HL-60 (cell line): ENCODE measurements at regions not wholly inside any gene's neighbourhood (a gene's known extent, or its start where the extent isn't known, plus 50 kb on each side); places are given as distances from the start of the nearest gene placed in this dataset.

ENCODE experiments used
- DNase-seq, 2 experiments: peaks; one replicate each; pipeline ENCODE4 v3.0.0-alpha.2; 2010 to 2020; ENCODE audit warnings: low read depth in 1 of 2, low spot score in 1 of 2
- H3K27ac ChIP-seq: fragments of 250-450 bp; sonication (Bioruptor Pico); replicated peaks from 2 replicates; pipeline ENCODE4 v1.5.1; 2020; ENCODE audit warnings: mild to moderate bottlenecking, moderate library complexity
- H3K27me3 ChIP-seq: fragments of 250-450 bp; sonication (Bioruptor Pico); 2 replicates; pipeline ENCODE4 v1.5.1; 2021; ENCODE audit warnings: mild to moderate bottlenecking, moderate library complexity; ENCODE audit not compliant: insufficient read depth, poor library complexity, severe bottlenecking
- H3K4me3 ChIP-seq: replicated peaks from 2 replicates; pipeline ENCODE4 v1.5.1; 2011; ENCODE audit warnings: mild to moderate bottlenecking, control low read depth, low read length; ENCODE audit not compliant: insufficient read depth
- CTCF ChIP-seq: IDR thresholded peaks from one replicate; pipeline ENCODE4 v1.5.1; 2011; ENCODE audit warnings: low read length, control low read depth, inconsistent platforms; ENCODE audit not compliant: insufficient read depth
- GABPA ChIP-seq: IDR thresholded peaks from 2 replicates; pipeline ENCODE4 v1.6.1; 2012; ENCODE audit warnings: low read depth
- POLR2AphosphoS5 ChIP-seq: IDR thresholded peaks from 2 replicates; pipeline ENCODE4 v1.6.1; 2012; ENCODE audit warnings: low read depth
- REST ChIP-seq: IDR thresholded peaks from 2 replicates; pipeline ENCODE4 v1.6.1; 2012; ENCODE audit warnings: low read depth; ENCODE audit not compliant: insufficient replicate concordance
- SPI1 ChIP-seq: IDR thresholded peaks from 2 replicates; pipeline ENCODE4 v1.6.1; 2012; ENCODE audit warnings: low read depth, mild to moderate bottlenecking, borderline replicate concordance

GRCh38 chr14:41120402-41120801 is 486.3 kb upstream of the LRFN5 start:
- no peak overlapping the region for H3K4me3 ChIP-seq
- no peaks in the 10 kb centered on the region for H3K27me3 ChIP-seq
- no peak for DNase-seq
- no peak for TF ChIP-seq SPI1
- no peak for TF ChIP-seq GABPA
- TF ChIP-seq CTCF: no peak
- TF ChIP-seq REST: no peak
- TF ChIP-seq POLR2AphosphoS5: no peak
- H3K27ac ChIP-seq: no peak overlapping the region

GRCh38 chr14:41096131-41096530 is 510.5 kb upstream of the LRFN5 start:
- Histone ChIP-seq H3K4me3 (no peak overlapping the region), H3K27me3 (no peaks in the 10 kb centered on the region), H3K27ac (no peak overlapping the region)
- DNase-seq: no peak
- TF ChIP-seq SPI1 (no peak), GABPA (no peak), CTCF (no peak), POLR2AphosphoS5 (no peak), REST (no peak)

- no peak overlapping the region for H3K27ac ChIP-seq
- no peak overlapping the region for H3K4me3 ChIP-seq
- H3K27me3 ChIP-seq: no peaks in the 10 kb centered on the region
- DNase-seq: no peak
- no peak for TF ChIP-seq POLR2AphosphoS5
- TF ChIP-seq REST: no peak
- TF ChIP-seq GABPA: no peak
- no peak for TF ChIP-seq CTCF
- TF ChIP-seq SPI1: no peak
These were observed 519.6 kb upstream of the LRFN5 start for GRCh38 chr14:41087056-41087455.
